SK-N-SH treated with all-trans-retinoic acid at 6 μM for 48 hours (cell line): ENCODE measurements at regions not wholly inside any gene's neighbourhood (a gene's known extent, or its start where the extent isn't known, plus 50 kb on each side); places are given as distances from the start of the nearest gene placed in this dataset.

ENCODE experiments used
- ATAC-seq: fragments of 200-7000 bp; cut with Tn5 transposase; 3 replicates; pipeline ENCODE4 v1.9.1; 2020; ENCODE audit warnings: mild to moderate bottlenecking, moderate library complexity
- ARNTL ChIP-seq: fragments of 450-650 bp; formaldehyde crosslinking; IDR thresholded peaks from 2 replicates; pipeline ENCODE4 v1.5.0; 2020; ENCODE audit warnings: low read depth, mild to moderate bottlenecking, moderate library complexity, borderline replicate concordance
- BACH2 ChIP-seq: fragments of 250-450 bp; sonication (Bioruptor Pico); IDR thresholded peaks from 2 replicates; pipeline ENCODE4 v1.9.0; 2021; ENCODE audit warnings: mild to moderate bottlenecking, borderline replicate concordance
- CSDC2 ChIP-seq: fragments of 250-450 bp; sonication (Bioruptor Pico); IDR thresholded peaks from 2 replicates; pipeline ENCODE4 v1.5.0; 2020; ENCODE audit warnings: mild to moderate bottlenecking, moderate library complexity
- ESRRG ChIP-seq: fragments of 250-450 bp; sonication (Bioruptor Pico); IDR thresholded peaks from 2 replicates; pipeline ENCODE4 v1.6.1; 2021; ENCODE audit warnings: mild to moderate bottlenecking
- GLIS3 ChIP-seq: fragments of 250-450 bp; sonication (Bioruptor Pico); IDR thresholded peaks from 2 replicates; pipeline ENCODE4 v1.5.0; 2020; ENCODE audit warnings: mild to moderate bottlenecking, moderate library complexity
- ISL1 ChIP-seq: fragments of 250-450 bp; sonication (Bioruptor Pico); IDR thresholded peaks from 2 replicates; pipeline ENCODE4 v2.1.2; 2022; ENCODE audit warnings: mild to moderate bottlenecking, moderate library complexity
- OSR1 ChIP-seq: fragments of 250-450 bp; sonication (Bioruptor Pico); IDR thresholded peaks from 2 replicates; pipeline ENCODE4 v1.8.0; 2022; ENCODE audit warnings: moderate library complexity, mild to moderate bottlenecking, inconsistent platforms
- PPARA ChIP-seq: fragments of 250-450 bp; sonication (Bioruptor Pico); IDR thresholded peaks from 2 replicates; pipeline ENCODE4 v1.5.0; 2020; ENCODE audit warnings: mild to moderate bottlenecking, borderline replicate concordance
- RARB ChIP-seq: fragments of 250-450 bp; sonication (Bioruptor Pico); IDR thresholded peaks from 2 replicates; pipeline ENCODE4 v1.8.0; 2021; ENCODE audit warnings: mild to moderate bottlenecking, moderate library complexity
- SNAI2 ChIP-seq: fragments of 250-450 bp; sonication (Bioruptor Pico); IDR thresholded peaks from 2 replicates; pipeline ENCODE4 v1.5.0; 2020; ENCODE audit warnings: mild to moderate bottlenecking, moderate library complexity
- TCF4 ChIP-seq: fragments of 250-450 bp; sonication (Bioruptor Pico); IDR thresholded peaks from 2 replicates; pipeline ENCODE4 v1.8.0; 2021; ENCODE audit warnings: mild to moderate bottlenecking, moderate library complexity, borderline replicate concordance
- TOX ChIP-seq: fragments of 250-450 bp; sonication (Bioruptor Pico); IDR thresholded peaks from 2 replicates; pipeline ENCODE4 v1.8.0; 2021; ENCODE audit warnings: mild to moderate bottlenecking, moderate library complexity, borderline replicate concordance
- TSHZ2 ChIP-seq: fragments of 250-450 bp; sonication (Bioruptor Pico); IDR thresholded peaks from 2 replicates; pipeline ENCODE4 v1.5.0; 2020; ENCODE audit warnings: mild to moderate bottlenecking, moderate library complexity
- ZC3H10 ChIP-seq: fragments of 250-450 bp; sonication (Bioruptor Pico); IDR thresholded peaks from 2 replicates; pipeline ENCODE4 v1.5.1; 2021; ENCODE audit warnings: mild to moderate bottlenecking, moderate library complexity
- ZFP3 ChIP-seq: fragments of 250-450 bp; sonication (Bioruptor Pico); IDR thresholded peaks from 2 replicates; pipeline ENCODE4 v1.5.0; 2020; ENCODE audit warnings: mild to moderate bottlenecking, moderate library complexity
- ZFP30 ChIP-seq: fragments of 450-650 bp; formaldehyde crosslinking; IDR thresholded peaks from 2 replicates; pipeline ENCODE4 v1.5.0; 2022; ENCODE audit warnings: mild to moderate bottlenecking, moderate library complexity
- ZNF565 ChIP-seq: fragments of 450-650 bp; formaldehyde crosslinking; conservative IDR thresholded peaks from 2 replicates; pipeline ENCODE4 v1.5.0; 2020; ENCODE audit warnings: low read depth, mild to moderate bottlenecking, moderate library complexity
- ZNF70 ChIP-seq: fragments of 450-650 bp; formaldehyde crosslinking; IDR thresholded peaks from 2 replicates; pipeline ENCODE4 v1.5.0; 2020; ENCODE audit warnings: mild to moderate bottlenecking, moderate library complexity
- TF ChIP-seq, protein P1 (sequence below): fragments of 250-450 bp; sonication (Bioruptor Pico); IDR thresholded peaks from 2 replicates; pipeline ENCODE4 v1.8.0; 2020; ENCODE audit warnings: mild to moderate bottlenecking, moderate library complexity, borderline replicate concordance
- TF ChIP-seq, protein P2 (sequence below): fragments of 250-450 bp; sonication (Bioruptor Pico); IDR thresholded peaks from 2 replicates; pipeline ENCODE4 v1.5.1; 2021; ENCODE audit warnings: mild to moderate bottlenecking, moderate library complexity
- TF ChIP-seq, protein P3 (sequence below): fragments of 250-450 bp; sonication (Bioruptor Pico); IDR thresholded peaks from 2 replicates; pipeline ENCODE4 v1.8.0; 2021; ENCODE audit warnings: low read depth, mild to moderate bottlenecking, moderate library complexity, borderline replicate concordance

- TF ChIP-seq ZNF565 (CRISPR knock-in tag) (no peak), ESRRG (CRISPR knock-in tag) (no peak), ZNF70 (no peak), ZC3H10 (CRISPR knock-in tag) (no peak), SNAI2 (CRISPR knock-in tag) (no peak), TOX (CRISPR knock-in tag) (no peak), TSHZ2 (no peak), CSDC2 (CRISPR knock-in tag) (no peak), BACH2 (no peak), ARNTL (no peak), ZFP3 (CRISPR knock-in tag) (no peak), OSR1 (CRISPR knock-in tag) (no peak), ZFP30 (CRISPR knock-in tag) (no peak)
- TF ChIP-seq, protein P1, sequence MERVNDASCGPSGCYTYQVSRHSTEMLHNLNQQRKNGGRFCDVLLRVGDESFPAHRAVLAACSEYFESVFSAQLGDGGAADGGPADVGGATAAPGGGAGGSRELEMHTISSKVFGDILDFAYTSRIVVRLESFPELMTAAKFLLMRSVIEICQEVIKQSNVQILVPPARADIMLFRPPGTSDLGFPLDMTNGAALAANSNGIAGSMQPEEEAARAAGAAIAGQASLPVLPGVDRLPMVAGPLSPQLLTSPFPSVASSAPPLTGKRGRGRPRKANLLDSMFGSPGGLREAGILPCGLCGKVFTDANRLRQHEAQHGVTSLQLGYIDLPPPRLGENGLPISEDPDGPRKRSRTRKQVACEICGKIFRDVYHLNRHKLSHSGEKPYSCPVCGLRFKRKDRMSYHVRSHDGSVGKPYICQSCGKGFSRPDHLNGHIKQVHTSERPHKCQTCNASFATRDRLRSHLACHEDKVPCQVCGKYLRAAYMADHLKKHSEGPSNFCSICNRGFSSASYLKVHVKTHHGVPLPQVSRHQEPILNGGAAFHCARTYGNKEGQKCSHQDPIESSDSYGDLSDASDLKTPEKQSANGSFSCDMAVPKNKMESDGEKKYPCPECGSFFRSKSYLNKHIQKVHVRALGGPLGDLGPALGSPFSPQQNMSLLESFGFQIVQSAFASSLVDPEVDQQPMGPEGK (CRISPR knock-in tag): no peak
- TF ChIP-seq, protein P2, sequence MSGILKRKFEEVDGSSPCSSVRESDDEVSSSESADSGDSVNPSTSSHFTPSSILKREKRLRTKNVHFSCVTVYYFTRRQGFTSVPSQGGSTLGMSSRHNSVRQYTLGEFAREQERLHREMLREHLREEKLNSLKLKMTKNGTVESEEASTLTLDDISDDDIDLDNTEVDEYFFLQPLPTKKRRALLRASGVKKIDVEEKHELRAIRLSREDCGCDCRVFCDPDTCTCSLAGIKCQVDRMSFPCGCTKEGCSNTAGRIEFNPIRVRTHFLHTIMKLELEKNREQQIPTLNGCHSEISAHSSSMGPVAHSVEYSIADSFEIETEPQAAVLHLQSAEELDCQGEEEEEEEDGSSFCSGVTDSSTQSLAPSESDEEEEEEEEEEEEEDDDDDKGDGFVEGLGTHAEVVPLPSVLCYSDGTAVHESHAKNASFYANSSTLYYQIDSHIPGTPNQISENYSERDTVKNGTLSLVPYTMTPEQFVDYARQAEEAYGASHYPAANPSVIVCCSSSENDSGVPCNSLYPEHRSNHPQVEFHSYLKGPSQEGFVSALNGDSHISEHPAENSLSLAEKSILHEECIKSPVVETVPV (CRISPR knock-in tag): no peak
- ATAC-seq: no peak
Observed at GRCh38 chr2:125642032-125642431, 1013.9 kb upstream of the GYPC start.

DNA sequence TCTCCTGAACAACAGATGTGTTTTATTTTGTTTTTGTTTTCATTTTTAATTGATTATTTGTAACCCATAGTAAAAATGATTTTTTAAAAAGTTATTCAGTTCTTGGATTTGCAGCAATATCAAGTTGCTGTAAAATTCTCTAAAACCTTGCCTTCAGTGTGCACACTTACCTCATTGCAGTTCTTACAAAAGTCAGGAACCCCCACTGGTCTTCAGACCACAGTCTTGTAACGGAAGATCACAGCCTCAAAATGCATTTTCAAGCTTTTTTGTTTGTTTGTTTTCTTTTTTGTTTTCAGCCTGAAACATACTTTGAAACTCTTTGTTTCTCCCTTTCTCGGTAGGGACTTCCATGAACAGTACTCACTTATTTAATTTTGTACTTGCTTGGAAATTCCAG is 1012.8 kb upstream of the GYPC start:
- ATAC-seq: no peak
- TF ChIP-seq TSHZ2: no peak
- TF ChIP-seq TOX (CRISPR knock-in tag): no peak
- TF ChIP-seq, protein P3, sequence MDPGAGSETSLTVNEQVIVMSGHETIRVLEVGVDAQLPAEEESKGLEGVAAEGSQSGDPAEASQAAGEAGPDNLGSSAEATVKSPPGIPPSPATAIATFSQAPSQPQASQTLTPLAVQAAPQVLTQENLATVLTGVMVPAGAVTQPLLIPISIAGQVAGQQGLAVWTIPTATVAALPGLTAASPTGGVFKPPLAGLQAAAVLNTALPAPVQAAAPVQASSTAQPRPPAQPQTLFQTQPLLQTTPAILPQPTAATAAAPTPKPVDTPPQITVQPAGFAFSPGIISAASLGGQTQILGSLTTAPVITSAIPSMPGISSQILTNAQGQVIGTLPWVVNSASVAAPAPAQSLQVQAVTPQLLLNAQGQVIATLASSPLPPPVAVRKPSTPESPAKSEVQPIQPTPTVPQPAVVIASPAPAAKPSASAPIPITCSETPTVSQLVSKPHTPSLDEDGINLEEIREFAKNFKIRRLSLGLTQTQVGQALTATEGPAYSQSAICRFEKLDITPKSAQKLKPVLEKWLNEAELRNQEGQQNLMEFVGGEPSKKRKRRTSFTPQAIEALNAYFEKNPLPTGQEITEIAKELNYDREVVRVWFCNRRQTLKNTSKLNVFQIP (CRISPR knock-in tag): no peak
- TF ChIP-seq TCF4 (CRISPR knock-in tag): no peak
- TF ChIP-seq ARNTL: no peak
- no peak for TF ChIP-seq RARB
- TF ChIP-seq SNAI2 (CRISPR knock-in tag): no peak
- no peak for TF ChIP-seq ESRRG (CRISPR knock-in tag)

GRCh38 chr2:125643585-125643984 is 1012.4 kb upstream of the GYPC start:
- ATAC-seq: no peak
- TF ChIP-seq PPARA (CRISPR knock-in tag): no peak
- TF ChIP-seq ISL1 (CRISPR knock-in tag): no peak
- TF ChIP-seq, protein P3 (CRISPR knock-in tag): no peak
- no peak for TF ChIP-seq ZNF565 (CRISPR knock-in tag)
- TF ChIP-seq SNAI2 (CRISPR knock-in tag): no peak
- TF ChIP-seq ZC3H10 (CRISPR knock-in tag): no peak
- TF ChIP-seq ESRRG (CRISPR knock-in tag): no peak
- TF ChIP-seq GLIS3 (CRISPR knock-in tag): no peak
- TF ChIP-seq ZFP3 (CRISPR knock-in tag): no peak
- TF ChIP-seq, protein P1 (CRISPR knock-in tag): no peak
- TF ChIP-seq, protein P2 (CRISPR knock-in tag): no peak
- no peak for TF ChIP-seq ZFP30 (CRISPR knock-in tag)
- no peak for TF ChIP-seq TCF4 (CRISPR knock-in tag)
- TF ChIP-seq, all 23 proteins: peak for 0
